ENCODE measurements at regions not wholly inside any gene's neighbourhood (a gene's known extent, or its start where the extent isn't known, plus 50 kb on each side); places are given as distances from the start of the nearest gene placed in this dataset.

DNA sequence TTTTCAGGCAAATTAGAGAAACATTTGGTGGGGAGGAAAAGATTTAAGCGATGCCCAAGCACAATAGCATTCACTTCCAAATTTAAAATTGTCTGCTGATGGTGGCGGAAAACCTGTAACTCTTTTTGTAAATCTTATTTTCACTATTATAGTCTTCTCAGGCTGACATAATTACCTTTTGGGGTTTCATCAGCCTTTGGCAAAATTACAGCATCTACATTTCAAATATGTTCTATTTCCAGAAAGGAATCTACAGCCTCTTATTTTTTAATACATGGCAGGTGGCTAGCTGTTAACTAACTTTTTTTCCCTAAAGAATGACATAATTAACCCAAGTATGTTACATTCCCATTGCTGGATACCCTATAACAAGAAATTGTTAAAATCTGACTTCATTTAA lies 391.5 kb upstream of the CCDC54 start:
- TF ChIP-seq POLR2AphosphoS5 (IDR thresholded peaks at IDR 0.05; ENCODE audit: low read depth, low read length): no peak
- TF ChIP-seq POLR2A (IDR thresholded peaks at IDR 0.05; ENCODE audit: low read depth, low read length): no peak
- no peak for TF ChIP-seq SPI1 (IDR thresholded peaks at IDR 0.05; ENCODE audit: low read depth, low read length)

Data from GM12891 (cell line).